Heart right ventricle (tissue), 16 donors: ENCODE measurements at regions not wholly inside any gene's neighbourhood (a gene's known extent, or its start where the extent isn't known, plus 50 kb on each side); places are given as distances from the start of the nearest gene placed in this dataset.
A peak's percentile ranks its signal among the peaks of the same experiment; 100 is the strongest.
"Not testable (repeated sequence)": the region's sequence is repeated elsewhere in the genome, so short reads cannot be mapped to it uniquely, and the experiment has no call there.

Experiments used
- ATAC-seq, 8 donors: fragments of 200-7000 bp; cut with Tn5 transposase; one replicate each; pipeline ENCODE4 v1.9.1; 2020; ENCODE audit warnings: mild to moderate bottlenecking in 8 of 8, moderate library complexity in 8 of 8, moderate number of reproducible peaks in 1 of 8
- DNase-seq, 2 donors: peaks; one replicate each; pipeline ENCODE4 v3.0.0-alpha.2; 2020
- H3K27ac ChIP-seq, 10 donors: fragments of 200-600 bp; sonication (generic) in 2 of 10; one replicate each; pipeline versions ENCODE4 v1.5.0 to v1.8.0; 2020 to 2022; ENCODE audit warnings: mild to moderate bottlenecking in 3 of 10
- H3K27me3 ChIP-seq, 7 donors: fragments of 200-600 bp; one replicate each; pipeline ENCODE4 v1.8.0; 2021 to 2022; ENCODE audit warnings: mild to moderate bottlenecking in 2 of 7
- H3K36me3 ChIP-seq, 9 donors: fragments of 200-600 bp; sonication (generic) in 1 of 9; one replicate each; pipeline versions ENCODE4 v1.5.0 to v1.8.0; 2020 to 2022; ENCODE audit warnings: mild to moderate bottlenecking in 2 of 9
- H3K4me1 ChIP-seq, 9 donors: fragments of 200-600 bp; sonication (generic) in 1 of 9; one replicate each; pipeline versions ENCODE4 v1.5.0 to v1.8.0; 2020 to 2022; ENCODE audit warnings: mild to moderate bottlenecking in 4 of 9
- H3K4me3 ChIP-seq, 10 donors: fragments of 200-600 bp; sonication (generic) in 2 of 10; one replicate each; pipeline versions ENCODE4 v1.5.0 to v1.8.0; 2020 to 2022; ENCODE audit warnings: mild to moderate bottlenecking in 7 of 10, moderate library complexity in 2 of 10
- H3K9me3 ChIP-seq, 11 donors: fragments of 200-600 bp in 10 of 11; sonication (generic) in 2 of 11; one replicate each; pipeline versions ENCODE4 v1.5.0 to v1.8.0; 2013 to 2022; ENCODE audit warnings: mild to moderate bottlenecking in 2 of 11, control low read depth in 1 of 11, moderate library complexity in 1 of 11
- CTCF ChIP-seq, 9 donors: fragments of 200-600 bp; sonication (generic) in 2 of 9; IDR thresholded peaks; one replicate each; pipeline versions ENCODE4 v1.5.0 to v1.8.0; 2021 to 2022; ENCODE audit warnings: antibody characterized with exemption in 9 of 9, mild to moderate bottlenecking in 5 of 9, moderate library complexity in 1 of 9
- WGBS, 2 donors: extraction: QIAGEN DNeasy Blood & Tissue Kit; methylation state at CpG; one replicate each; pipeline ENCODE4 v1.1.7; 2013; ENCODE audit warnings: inconsistent platforms in 1 of 2; 5-methylcytosine and 5-hydroxymethylcytosine counted together
- intact Hi-C, 10 donors: fragments of 100-400 bp; cut with DNase I; formaldehyde crosslinking; loops; one replicate each; pipeline versions ENCODE4 v1.11.1 to v1.14.2; 2022
- donor health status: Arrhythmogenic right ventricular cardiomyopathy.
- donor health status: ischemic (EF 13 %, LVEDD 7.1; RV severe dilation, severe dysfunction).
- donor health status: healthy with polysubstance abuse.
- donor health status: DM: no; HTN: yes; CAD: no.
- donor health status: DM: no; HTN: no; CAD: no.
- donor health status: ischemic (EF 25% LVEDD 6.9; RV normal size, moderate dysfunction).
- donor health status: ischemic (EF 25% LVEDD 5.7; RV mildly dilated, moderate dysfunction).
- donor health status: healthy.
- donor health status: DM: yes; HTN: yes; CAD: no.
- donor health status: Ischemic cardiomyopathy.
- donor health status: ischemic (EF 35%, LVEDD 5.7; RV mildly dilated, moderate dysfunction).
- donor health status: nonischemic (EF 11% LVEDD 7.7; RV severe dilation, severe dysfunction).
- donor health status: DM: yes; HTN: yes; CAD: no.
- donor health status: PGD.
- donor health status: ischemic (EF 29% LVEDD 5.4; RV normal size, mild dysfunction).
- donor health status: nonischemic (EF 23%, LVEDD 6.1; RV moderate dilation, normal function).

- H3K4me3 ChIP-seq, ATAC-seq, DNase-seq, H3K4me1 ChIP-seq, H3K9me3 ChIP-seq, intact Hi-C loops, H3K27me3 ChIP-seq, H3K27ac ChIP-seq, H3K36me3 ChIP-seq: not testable (repeated sequence)
- 70 to 78% methylated on average over 5 of the region's 5 CpGs for WGBS, 2 donors
These were observed 95.8 kb downstream of the TRIM69 start for GRCh38 chr15:44832133-44832532.

- intact Hi-C loops, H3K4me1 ChIP-seq, ATAC-seq, H3K27me3 ChIP-seq, H3K36me3 ChIP-seq, H3K4me3 ChIP-seq, H3K27ac ChIP-seq, H3K9me3 ChIP-seq, DNase-seq: not testable (repeated sequence)
- WGBS, 2 donors: 95 to 97% methylated on average over 5 of the region's 5 CpGs
These were observed 96.8 kb downstream of the TRIM69 start for GRCh38 chr15:44833081-44833480.

GRCh38 chr15:44833761-44834160 lies 97.4 kb downstream of the TRIM69 start:
- H3K36me3 ChIP-seq, H3K9me3 ChIP-seq, H3K4me1 ChIP-seq, ATAC-seq, H3K27ac ChIP-seq, DNase-seq, H3K27me3 ChIP-seq, H3K4me3 ChIP-seq, intact Hi-C loops: not testable (repeated sequence)
- 86 to 88% methylated on average over 2 to 3 of the region's 4 CpGs for WGBS, 2 donors

GRCh38 chr15:44835082-44835481 lies 98.8 kb downstream of the TRIM69 start:
- H3K9me3 ChIP-seq, H3K4me1 ChIP-seq, H3K36me3 ChIP-seq, DNase-seq, H3K27me3 ChIP-seq, H3K27ac ChIP-seq, ATAC-seq, intact Hi-C loops, H3K4me3 ChIP-seq: not testable (repeated sequence)
- WGBS, 2 donors: 93 to 94% methylated on average over 4 of the region's 5 CpGs

- Histone ChIP-seq H3K27me3 (no peaks in the 10 kb centered on the region), H3K36me3 (no peaks in the 10 kb centered on the region), H3K9me3 (no peaks in the 10 kb centered on the region), H3K4me1 (no peaks in the 10 kb centered on the region), H3K4me3 (no peak overlapping the region), H3K27ac (no peak overlapping the region)
- intact Hi-C loops: no loop called here
- WGBS, 2 donors: 87 to 89% methylated on average over 4 of the region's 4 CpGs
- TF ChIP-seq CTCF (IDR thresholded peaks at IDR 0.05): no peak
- DNase-seq (no peak), ATAC-seq (no peak)
These were observed 99.8 kb downstream of the TRIM69 start for GRCh38 chr15:44836094-44836493.

- H3K27ac ChIP-seq, DNase-seq, H3K9me3 ChIP-seq, H3K36me3 ChIP-seq, H3K27me3 ChIP-seq, H3K4me1 ChIP-seq, intact Hi-C loops, H3K4me3 ChIP-seq: not testable (repeated sequence)
- WGBS, 2 donors: 58 to 68% methylated on average over 3 of the region's 3 CpGs
- ATAC-seq: peak in 7 of 8 donors; percentile 11 to 90 (median 75)
These were observed 102.6 kb downstream of the TRIM69 start for GRCh38 chr15:44838929-44839328.

- ATAC-seq, intact Hi-C loops, H3K4me1 ChIP-seq, H3K9me3 ChIP-seq, H3K36me3 ChIP-seq, DNase-seq, H3K27me3 ChIP-seq, H3K27ac ChIP-seq, H3K4me3 ChIP-seq: not testable (repeated sequence)
- 77 to 79% methylated on average over 4 of the region's 4 CpGs for WGBS, 2 donors
These were observed 105.4 kb downstream of the TRIM69 start for GRCh38 chr15:44841762-44842161.

GRCh38 chr15:44842883-44843282 lies 106.6 kb downstream of the TRIM69 start:
- H3K9me3 ChIP-seq, H3K27ac ChIP-seq, intact Hi-C loops, H3K36me3 ChIP-seq, H3K27me3 ChIP-seq, ATAC-seq, H3K4me3 ChIP-seq, DNase-seq, H3K4me1 ChIP-seq: not testable (repeated sequence)
- WGBS, 2 donors: 66 to 71% methylated on average over 6 of the region's 6 CpGs

GRCh38 chr15:44844936-44845335 lies 108.6 kb downstream of the TRIM69 start:
- H3K4me3 ChIP-seq, DNase-seq, H3K4me1 ChIP-seq, H3K9me3 ChIP-seq, H3K27ac ChIP-seq, H3K36me3 ChIP-seq, ATAC-seq, H3K27me3 ChIP-seq, intact Hi-C loops: not testable (repeated sequence)
- WGBS, 2 donors: 92 to 94% methylated on average over 2 of the region's 2 CpGs

GRCh38 chr15:44846156-44846555 lies 109.8 kb downstream of the TRIM69 start:
- WGBS, 2 donors: 89 to 100% methylated on average over 1 of the region's 1 CpG
- H3K27me3 ChIP-seq, H3K4me3 ChIP-seq, intact Hi-C loops, H3K9me3 ChIP-seq, H3K27ac ChIP-seq, H3K4me1 ChIP-seq, H3K36me3 ChIP-seq, ATAC-seq, DNase-seq: not testable (repeated sequence)

- intact Hi-C loops, H3K36me3 ChIP-seq, ATAC-seq, DNase-seq, H3K4me1 ChIP-seq, H3K4me3 ChIP-seq, H3K27me3 ChIP-seq, H3K9me3 ChIP-seq, H3K27ac ChIP-seq: not testable (repeated sequence)
- WGBS, 2 donors: 71 to 89% methylated on average over 2 of the region's 2 CpGs
These were observed 108.9 kb upstream of the TERB2 start for GRCh38 chr15:44847555-44847954.
